Liver (tissue), 8 donors: ENCODE measurements at regions not wholly inside any gene's neighbourhood (a gene's known extent, or its start where the extent isn't known, plus 50 kb on each side); places are given as distances from the start of the nearest gene placed in this dataset.

Source experiments
- DNase-seq: peaks from one replicate; pipeline ENCODE4 v3.0.0-alpha.2; 2017; ENCODE audit warnings: low spot score
- H3K27ac ChIP-seq, 2 donors: one replicate each; pipeline ENCODE4 v1.7.0; 2013; ENCODE audit warnings: inconsistent platforms in 2 of 2, low read length in 2 of 2, control low read depth in 1 of 2, low read depth in 1 of 2, mild to moderate bottlenecking in 1 of 2
- H3K27me3 ChIP-seq, 4 donors: one replicate each; pipeline versions ENCODE4 v1.6.1 to v1.7.0; 2013; ENCODE audit warnings: low read length in 3 of 4, inconsistent platforms in 1 of 4, mild to moderate bottlenecking in 1 of 4, moderate library complexity in 1 of 4; ENCODE audit not compliant: control insufficient read depth in 4 of 4, insufficient read depth in 4 of 4
- H3K36me3 ChIP-seq, 4 donors: one replicate each; pipeline versions ENCODE4 v1.6.1 to v1.7.0; 2013; ENCODE audit warnings: low read length in 3 of 4, mild to moderate bottlenecking in 3 of 4, low read depth in 1 of 4, moderate library complexity in 1 of 4; ENCODE audit not compliant: control insufficient read depth in 4 of 4, insufficient read depth in 3 of 4
- H3K4me1 ChIP-seq, 4 donors: one replicate each; pipeline versions ENCODE4 v1.6.1 to v1.7.0; 2013; ENCODE audit warnings: low read length in 3 of 4, mild to moderate bottlenecking in 3 of 4, moderate library complexity in 1 of 4; ENCODE audit not compliant: control insufficient read depth in 4 of 4, insufficient read depth in 4 of 4
- H3K4me3 ChIP-seq, 3 donors: one replicate each; pipeline versions ENCODE4 v1.6.1 to v1.7.0; 2013; ENCODE audit warnings: low read length in 3 of 3, control low read depth in 1 of 3, low read depth in 1 of 3, mild to moderate bottlenecking in 1 of 3
- H3K9ac ChIP-seq, 2 donors: one replicate each; pipeline ENCODE4 v1.7.0; 2013; ENCODE audit warnings: low read length in 2 of 2, mild to moderate bottlenecking in 2 of 2, moderate library complexity in 2 of 2, control low read depth in 1 of 2, low read depth in 1 of 2
- H3K9me3 ChIP-seq, 4 donors: one replicate each; pipeline versions ENCODE4 v1.6.1 to v1.7.0; 2013; ENCODE audit warnings: low read length in 3 of 4; ENCODE audit not compliant: control insufficient read depth in 4 of 4
- EGR1 ChIP-seq, 2 donors: IDR thresholded peaks; 2 replicates each; pipeline ENCODE4 v1.6.1; 2016 to 2018; ENCODE audit warnings: antibody characterized with exemption in 2 of 2, low read depth in 2 of 2
- FOXA1 ChIP-seq: IDR thresholded peaks from 2 replicates; pipeline ENCODE4 v1.6.1; 2016; ENCODE audit warnings: antibody characterized with exemption
- FOXA2 ChIP-seq: IDR thresholded peaks from 2 replicates; pipeline ENCODE4 v1.6.1; 2016; ENCODE audit warnings: antibody characterized with exemption
- GABPA ChIP-seq, 2 donors: IDR thresholded peaks in 1 of 2; conservative IDR thresholded peaks in 1 of 2; 2 replicates each; pipeline ENCODE4 v1.6.1; 2016; ENCODE audit warnings: antibody characterized with exemption in 2 of 2, mild to moderate bottlenecking in 1 of 2, moderate library complexity in 1 of 2
- HNF4A ChIP-seq, 2 donors: conservative IDR thresholded peaks; 2 replicates each; pipeline ENCODE4 v1.6.1; 2016; ENCODE audit warnings: antibody characterized with exemption in 2 of 2, mild to moderate bottlenecking in 2 of 2
- HNF4G ChIP-seq: IDR thresholded peaks from 2 replicates; pipeline ENCODE4 v1.6.1; 2016; ENCODE audit warnings: antibody characterized with exemption
- JUND ChIP-seq, 2 donors: IDR thresholded peaks; 2 replicates each; pipeline ENCODE4 v1.6.1; 2016; ENCODE audit warnings: antibody characterized with exemption in 2 of 2
- NR2F2 ChIP-seq: IDR thresholded peaks from 2 replicates; pipeline ENCODE4 v1.6.1; 2016; ENCODE audit warnings: antibody characterized with exemption
- RAD21 ChIP-seq, 2 donors: IDR thresholded peaks; 2 replicates each; pipeline ENCODE4 v1.6.1; 2016; ENCODE audit warnings: antibody characterized with exemption in 2 of 2, mild to moderate bottlenecking in 2 of 2
- RXRA ChIP-seq, 2 donors: IDR thresholded peaks; 2 replicates each; pipeline ENCODE4 v1.6.1; 2017 to 2018; ENCODE audit warnings: antibody characterized with exemption in 2 of 2, mild to moderate bottlenecking in 1 of 2
- SP1 ChIP-seq: IDR thresholded peaks from 2 replicates; pipeline ENCODE4 v1.6.1; 2018; ENCODE audit warnings: antibody characterized with exemption, mild to moderate bottlenecking
- TAF1 ChIP-seq: conservative IDR thresholded peaks from 2 replicates; pipeline ENCODE4 v1.6.1; 2016; ENCODE audit warnings: antibody characterized with exemption, mild to moderate bottlenecking
- YY1 ChIP-seq: IDR thresholded peaks from 2 replicates; pipeline ENCODE4 v1.6.1; 2016; ENCODE audit warnings: antibody characterized with exemption, mild to moderate bottlenecking
- WGBS: extraction: QIAGEN DNeasy Blood & Tissue Kit; methylation state at CpG from one replicate; pipeline ENCODE4 v1.1.7; 2013; 5-methylcytosine and 5-hydroxymethylcytosine counted together
- TF ChIP-seq, protein P1 (sequence below): IDR thresholded peaks from 2 replicates; pipeline ENCODE4 v1.6.1; 2016; ENCODE audit warnings: antibody characterized with exemption
- TF ChIP-seq, protein P2 (sequence below): IDR thresholded peaks from 2 replicates; pipeline ENCODE4 v1.6.1; 2016; ENCODE audit warnings: antibody characterized with exemption
- TF ChIP-seq, protein P3 (sequence below): IDR thresholded peaks from 2 replicates; pipeline ENCODE4 v1.6.1; 2016; ENCODE audit warnings: antibody characterized with exemption
- TF ChIP-seq, protein P4 (sequence below): fragments of 150-350 bp; IDR thresholded peaks from 2 replicates; pipeline ENCODE4 v1.5.1; 2017; ENCODE audit warnings: improper control_type of control experiment, low read depth, low read length; ENCODE audit not compliant: missing input control
- TF ChIP-seq, protein P5 (sequence below): IDR thresholded peaks from 2 replicates; pipeline ENCODE4 v1.6.1; 2016; ENCODE audit warnings: antibody characterized with exemption, mild to moderate bottlenecking
- donor health status: healthy.
- donor health status: healthy.
- donor health status: healthy.
- donor health status: healthy.
- donor health status: healthy.

DNA sequence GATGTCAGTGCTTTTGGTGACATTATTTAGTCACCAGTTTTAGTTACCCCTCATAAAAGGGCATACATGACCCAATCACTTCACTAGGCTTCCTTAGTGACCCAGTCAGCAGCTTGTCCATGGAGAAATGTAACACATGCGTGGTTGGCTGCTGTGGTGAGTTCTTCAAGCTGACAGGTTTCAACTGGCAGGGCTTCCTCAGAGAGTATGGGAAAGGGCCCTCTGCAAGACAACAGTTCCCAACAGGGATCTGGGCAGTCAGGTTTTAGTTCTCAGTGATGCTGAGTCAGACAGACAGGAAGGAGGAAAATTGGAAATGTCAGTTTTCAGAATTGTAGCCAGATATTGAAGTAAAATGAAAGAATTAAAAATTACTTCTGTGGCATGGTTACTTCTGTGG is 282.5 kb downstream of the TBL1XR1 start:
- H3K36me3 ChIP-seq, result no peaks in the 10 kb centered on the region
- no peaks in the 10 kb centered on the region for H3K4me1 ChIP-seq
- 87% methylated on average over 1 of the region's 1 CpG for WGBS
- DNase-seq, result no peak
- H3K27ac ChIP-seq, result no peak overlapping the region
- H3K9me3 ChIP-seq, result no peaks in the 10 kb centered on the region
- no peaks in the 10 kb centered on the region for H3K27me3 ChIP-seq
- no peak overlapping the region for H3K9ac ChIP-seq
- H3K4me3 ChIP-seq, result no peak overlapping the region
- TF ChIP-seq HNF4A (conservative IDR thresholded peaks at IDR 0.05), result no peak
- no peak for TF ChIP-seq FOXA2
- no peak for TF ChIP-seq YY1
- TF ChIP-seq, protein P1, sequence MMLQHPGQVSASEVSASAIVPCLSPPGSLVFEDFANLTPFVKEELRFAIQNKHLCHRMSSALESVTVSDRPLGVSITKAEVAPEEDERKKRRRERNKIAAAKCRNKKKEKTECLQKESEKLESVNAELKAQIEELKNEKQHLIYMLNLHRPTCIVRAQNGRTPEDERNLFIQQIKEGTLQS, result no peak
- TF ChIP-seq JUND (IDR thresholded peaks at IDR 0.05), result no peak
- no peak for TF ChIP-seq FOXA1
- TF ChIP-seq EGR1 (IDR thresholded peaks at IDR 0.05; ENCODE audit: low read depth in 2 of 2), result no peak
- no peak for TF ChIP-seq RXRA (IDR thresholded peaks at IDR 0.05)
- TF ChIP-seq, protein P2, sequence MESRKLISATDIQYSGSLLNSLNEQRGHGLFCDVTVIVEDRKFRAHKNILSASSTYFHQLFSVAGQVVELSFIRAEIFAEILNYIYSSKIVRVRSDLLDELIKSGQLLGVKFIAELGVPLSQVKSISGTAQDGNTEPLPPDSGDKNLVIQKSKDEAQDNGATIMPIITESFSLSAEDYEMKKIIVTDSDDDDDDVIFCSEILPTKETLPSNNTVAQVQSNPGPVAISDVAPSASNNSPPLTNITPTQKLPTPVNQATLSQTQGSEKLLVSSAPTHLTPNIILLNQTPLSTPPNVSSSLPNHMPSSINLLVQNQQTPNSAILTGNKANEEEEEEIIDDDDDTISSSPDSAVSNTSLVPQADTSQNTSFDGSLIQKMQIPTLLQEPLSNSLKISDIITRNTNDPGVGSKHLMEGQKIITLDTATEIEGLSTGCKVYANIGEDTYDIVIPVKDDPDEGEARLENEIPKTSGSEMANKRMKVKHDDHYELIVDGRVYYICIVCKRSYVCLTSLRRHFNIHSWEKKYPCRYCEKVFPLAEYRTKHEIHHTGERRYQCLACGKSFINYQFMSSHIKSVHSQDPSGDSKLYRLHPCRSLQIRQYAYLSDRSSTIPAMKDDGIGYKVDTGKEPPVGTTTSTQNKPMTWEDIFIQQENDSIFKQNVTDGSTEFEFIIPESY, result no peak
- TF ChIP-seq, protein P3, sequence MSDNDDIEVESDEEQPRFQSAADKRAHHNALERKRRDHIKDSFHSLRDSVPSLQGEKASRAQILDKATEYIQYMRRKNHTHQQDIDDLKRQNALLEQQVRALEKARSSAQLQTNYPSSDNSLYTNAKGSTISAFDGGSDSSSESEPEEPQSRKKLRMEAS, result no peak
- no peak for TF ChIP-seq HNF4G
- no peak for TF ChIP-seq GABPA (IDR thresholded peaks at IDR 0.05 in 1 of 2, conservative IDR thresholded peaks at IDR 0.05 in 1 of 2)
- no peak for TF ChIP-seq SP1
- no peak for TF ChIP-seq NR2F2
- no peak for TF ChIP-seq TAF1
- TF ChIP-seq, protein P4, sequence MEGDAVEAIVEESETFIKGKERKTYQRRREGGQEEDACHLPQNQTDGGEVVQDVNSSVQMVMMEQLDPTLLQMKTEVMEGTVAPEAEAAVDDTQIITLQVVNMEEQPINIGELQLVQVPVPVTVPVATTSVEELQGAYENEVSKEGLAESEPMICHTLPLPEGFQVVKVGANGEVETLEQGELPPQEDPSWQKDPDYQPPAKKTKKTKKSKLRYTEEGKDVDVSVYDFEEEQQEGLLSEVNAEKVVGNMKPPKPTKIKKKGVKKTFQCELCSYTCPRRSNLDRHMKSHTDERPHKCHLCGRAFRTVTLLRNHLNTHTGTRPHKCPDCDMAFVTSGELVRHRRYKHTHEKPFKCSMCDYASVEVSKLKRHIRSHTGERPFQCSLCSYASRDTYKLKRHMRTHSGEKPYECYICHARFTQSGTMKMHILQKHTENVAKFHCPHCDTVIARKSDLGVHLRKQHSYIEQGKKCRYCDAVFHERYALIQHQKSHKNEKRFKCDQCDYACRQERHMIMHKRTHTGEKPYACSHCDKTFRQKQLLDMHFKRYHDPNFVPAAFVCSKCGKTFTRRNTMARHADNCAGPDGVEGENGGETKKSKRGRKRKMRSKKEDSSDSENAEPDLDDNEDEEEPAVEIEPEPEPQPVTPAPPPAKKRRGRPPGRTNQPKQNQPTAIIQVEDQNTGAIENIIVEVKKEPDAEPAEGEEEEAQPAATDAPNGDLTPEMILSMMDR, result no peak
- TF ChIP-seq, protein P5, sequence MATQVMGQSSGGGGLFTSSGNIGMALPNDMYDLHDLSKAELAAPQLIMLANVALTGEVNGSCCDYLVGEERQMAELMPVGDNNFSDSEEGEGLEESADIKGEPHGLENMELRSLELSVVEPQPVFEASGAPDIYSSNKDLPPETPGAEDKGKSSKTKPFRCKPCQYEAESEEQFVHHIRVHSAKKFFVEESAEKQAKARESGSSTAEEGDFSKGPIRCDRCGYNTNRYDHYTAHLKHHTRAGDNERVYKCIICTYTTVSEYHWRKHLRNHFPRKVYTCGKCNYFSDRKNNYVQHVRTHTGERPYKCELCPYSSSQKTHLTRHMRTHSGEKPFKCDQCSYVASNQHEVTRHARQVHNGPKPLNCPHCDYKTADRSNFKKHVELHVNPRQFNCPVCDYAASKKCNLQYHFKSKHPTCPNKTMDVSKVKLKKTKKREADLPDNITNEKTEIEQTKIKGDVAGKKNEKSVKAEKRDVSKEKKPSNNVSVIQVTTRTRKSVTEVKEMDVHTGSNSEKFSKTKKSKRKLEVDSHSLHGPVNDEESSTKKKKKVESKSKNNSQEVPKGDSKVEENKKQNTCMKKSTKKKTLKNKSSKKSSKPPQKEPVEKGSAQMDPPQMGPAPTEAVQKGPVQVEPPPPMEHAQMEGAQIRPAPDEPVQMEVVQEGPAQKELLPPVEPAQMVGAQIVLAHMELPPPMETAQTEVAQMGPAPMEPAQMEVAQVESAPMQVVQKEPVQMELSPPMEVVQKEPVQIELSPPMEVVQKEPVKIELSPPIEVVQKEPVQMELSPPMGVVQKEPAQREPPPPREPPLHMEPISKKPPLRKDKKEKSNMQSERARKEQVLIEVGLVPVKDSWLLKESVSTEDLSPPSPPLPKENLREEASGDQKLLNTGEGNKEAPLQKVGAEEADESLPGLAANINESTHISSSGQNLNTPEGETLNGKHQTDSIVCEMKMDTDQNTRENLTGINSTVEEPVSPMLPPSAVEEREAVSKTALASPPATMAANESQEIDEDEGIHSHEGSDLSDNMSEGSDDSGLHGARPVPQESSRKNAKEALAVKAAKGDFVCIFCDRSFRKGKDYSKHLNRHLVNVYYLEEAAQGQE, result no peak
- no peak for TF ChIP-seq RAD21 (IDR thresholded peaks at IDR 0.05)
